ENCODE measurements at regions not wholly inside any gene's neighbourhood (a gene's known extent, or its start where the extent isn't known, plus 50 kb on each side); places are given as distances from the start of the nearest gene placed in this dataset.
"Not testable (repeated sequence)": the region's sequence is repeated elsewhere in the genome, so short reads cannot be mapped to it uniquely, and the experiment has no call there.

DNA sequence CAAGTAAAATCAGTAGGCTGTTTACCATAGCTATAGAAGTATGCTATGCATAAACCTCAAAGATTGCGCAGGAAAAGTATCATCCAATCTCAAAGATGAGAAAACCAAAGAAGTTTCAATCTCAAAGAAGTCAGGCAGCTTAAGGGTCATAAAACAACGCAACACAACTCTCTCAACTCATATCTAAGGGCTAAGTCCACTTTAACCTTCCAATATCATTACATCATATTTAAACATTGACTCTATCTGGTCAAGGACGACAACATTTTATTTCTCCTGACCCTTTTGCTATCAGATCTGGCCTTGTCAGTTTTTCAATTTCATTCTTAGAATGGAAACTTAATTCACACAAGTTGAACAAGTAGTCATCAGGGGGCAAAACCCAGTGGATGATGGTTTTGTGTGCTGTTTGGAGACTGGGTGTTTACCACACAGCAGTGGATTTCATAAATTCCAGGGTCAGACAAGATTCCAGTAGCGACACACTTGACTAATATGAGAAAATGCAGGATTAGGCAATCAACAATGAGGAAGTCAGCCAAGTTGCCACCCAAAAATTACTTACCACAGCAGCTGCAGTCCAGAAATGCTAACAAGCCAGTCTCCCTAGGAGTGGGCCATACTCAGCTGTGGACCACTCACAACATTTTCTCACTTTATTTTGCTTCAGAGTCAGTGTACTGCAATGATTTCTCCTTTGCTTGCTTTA is 108.7 kb upstream of the NBPF26 start:
- DNase-seq (ENCODE audit: low read depth, low spot score): not testable (repeated sequence)

DNA sequence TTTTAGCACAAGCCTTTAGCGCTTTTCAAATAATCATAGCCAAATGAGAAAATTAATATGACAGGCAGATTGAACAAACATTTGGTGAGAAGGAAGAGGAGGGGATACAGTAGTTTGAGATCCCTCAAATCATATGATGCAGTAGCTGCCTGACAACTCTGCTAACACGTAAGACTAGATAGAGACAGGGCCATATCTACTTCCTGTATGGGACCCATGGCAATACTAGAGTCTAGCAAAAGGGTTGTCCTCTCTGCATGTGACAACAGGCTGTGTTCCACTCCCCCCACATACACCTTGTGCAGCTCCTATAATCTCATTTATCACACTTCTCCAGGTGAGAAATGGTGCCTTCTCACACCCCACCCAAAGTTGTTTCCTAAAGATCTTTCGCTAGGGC is 106.3 kb upstream of the NBPF26 start:
- DNase-seq (ENCODE audit: low read depth, low spot score): not testable (repeated sequence)

DNA sequence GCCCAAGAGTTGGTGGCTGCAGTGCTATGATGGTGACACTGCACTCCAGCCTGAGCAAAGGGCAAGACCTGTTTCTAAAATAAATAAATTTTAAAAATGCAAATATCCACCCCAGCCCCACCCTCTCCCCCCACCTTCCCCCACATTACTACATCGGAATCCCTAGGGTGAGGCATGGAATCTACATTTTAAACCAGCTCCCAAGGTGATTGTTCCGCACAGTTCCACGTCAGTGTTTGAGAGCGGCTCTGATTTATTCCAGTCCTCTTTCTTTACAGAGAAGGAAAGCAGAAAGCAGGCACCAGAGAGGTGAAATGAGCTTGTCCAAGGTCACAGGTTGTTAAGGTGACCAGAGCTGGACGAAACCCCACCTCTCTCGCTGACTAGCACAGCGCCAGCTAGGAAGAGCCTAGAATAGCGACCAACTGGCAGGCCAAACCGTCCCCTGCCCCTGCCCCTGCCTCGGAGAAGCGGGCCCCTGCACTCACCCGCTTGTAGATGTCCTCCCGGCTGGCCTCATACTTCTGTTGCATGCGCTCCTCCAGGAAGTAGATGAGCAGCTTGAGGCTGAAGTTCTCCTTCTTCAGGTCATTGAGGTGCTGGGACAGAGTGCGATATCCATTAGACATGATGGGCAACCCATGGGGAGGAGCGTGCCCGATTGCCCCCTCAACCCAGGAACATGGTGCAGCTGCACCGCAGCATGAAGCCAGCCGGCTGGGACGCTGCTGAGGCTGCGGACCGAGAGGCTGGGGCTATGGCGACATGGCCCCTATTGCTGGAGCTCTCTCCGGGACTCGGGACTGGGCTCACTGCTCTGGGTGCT is 103.7 kb upstream of the NBPF26 start:
- DNase-seq (ENCODE audit: low read depth, low spot score): not testable (repeated sequence)

DNA sequence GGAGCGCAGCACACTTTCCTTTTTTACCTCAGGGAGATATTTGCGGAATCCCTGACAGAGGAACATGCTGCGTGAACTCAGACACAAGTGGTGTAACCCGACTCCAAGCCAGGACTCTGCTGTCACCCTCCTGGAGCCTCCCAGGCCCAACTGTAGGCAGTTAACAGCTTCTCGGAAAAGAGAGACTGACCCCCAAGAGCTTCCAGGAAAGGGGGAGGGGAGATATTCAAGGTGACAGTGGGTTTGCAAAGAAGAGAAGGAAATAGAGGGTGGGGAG is 103.1 kb upstream of the NBPF26 start:
- DNase-seq (ENCODE audit: low read depth, low spot score): not testable (repeated sequence)

DNA sequence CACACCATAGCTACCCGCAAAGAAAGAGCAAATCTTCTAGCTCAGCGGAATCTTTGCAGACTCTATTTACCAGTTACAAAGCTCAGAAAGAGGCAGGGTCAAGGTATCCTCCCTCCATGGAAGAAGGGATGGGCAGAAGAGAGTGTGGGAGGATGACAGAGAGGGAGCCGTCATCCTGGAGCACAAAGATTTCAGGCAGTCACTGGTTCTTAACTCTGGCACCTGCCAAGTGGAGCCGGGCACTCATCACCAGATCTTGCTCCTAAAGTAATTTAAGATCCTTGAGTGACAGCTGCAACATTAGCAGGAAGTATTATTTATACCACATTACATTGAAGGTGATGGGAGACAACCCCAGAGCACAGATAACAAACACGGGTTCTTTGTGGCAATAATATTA is 102.5 kb upstream of the NBPF26 start:
- DNase-seq (ENCODE audit: low read depth, low spot score): not testable (repeated sequence)

DNA sequence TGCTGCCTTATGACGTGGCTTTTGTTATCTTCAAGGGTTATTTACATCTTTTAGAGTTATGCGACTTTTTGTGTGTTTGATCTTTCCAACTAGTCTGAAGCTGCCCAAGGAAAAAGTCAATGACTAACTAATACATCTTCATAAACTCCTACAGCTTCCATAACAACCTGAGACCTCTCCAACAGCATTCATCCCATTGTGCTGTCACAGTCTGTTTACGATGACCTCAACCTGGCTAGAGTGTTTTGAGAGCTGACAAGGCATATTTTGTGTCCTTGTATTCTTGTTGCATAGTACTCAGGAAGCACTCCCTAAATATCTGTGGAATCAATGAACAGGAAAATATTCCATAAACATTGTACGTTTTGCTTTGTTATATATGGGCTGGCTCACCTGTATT is 100.2 kb upstream of the NBPF26 start:
- DNase-seq (ENCODE audit: low read depth, low spot score): not testable (repeated sequence)

DNA sequence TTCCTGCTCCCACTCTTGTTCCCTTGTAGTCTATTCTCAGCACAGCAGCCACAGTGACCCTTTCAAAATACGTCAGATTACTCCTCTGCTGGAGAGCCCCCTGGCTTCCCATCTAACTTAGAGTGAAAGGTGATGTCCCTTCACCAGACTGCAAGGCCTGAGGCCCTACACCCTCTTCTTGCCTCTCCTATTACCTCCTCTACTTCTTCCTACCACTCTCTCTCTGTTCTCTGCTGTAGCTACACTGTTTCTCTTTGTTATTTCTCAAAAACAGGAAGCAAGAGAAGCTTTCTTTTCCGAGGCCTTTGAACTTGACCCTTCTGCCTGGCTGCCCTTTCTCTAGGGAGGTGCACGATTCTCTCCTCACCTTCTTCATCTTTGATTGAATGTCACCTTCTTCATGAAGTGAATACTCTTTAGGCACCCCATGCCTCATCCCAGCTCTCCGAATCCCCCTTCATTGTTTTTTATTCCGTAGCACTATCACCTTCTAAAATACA is 99.1 kb upstream of the NBPF26 start:
- DNase-seq (ENCODE audit: low read depth, low spot score): not testable (repeated sequence)

DNA sequence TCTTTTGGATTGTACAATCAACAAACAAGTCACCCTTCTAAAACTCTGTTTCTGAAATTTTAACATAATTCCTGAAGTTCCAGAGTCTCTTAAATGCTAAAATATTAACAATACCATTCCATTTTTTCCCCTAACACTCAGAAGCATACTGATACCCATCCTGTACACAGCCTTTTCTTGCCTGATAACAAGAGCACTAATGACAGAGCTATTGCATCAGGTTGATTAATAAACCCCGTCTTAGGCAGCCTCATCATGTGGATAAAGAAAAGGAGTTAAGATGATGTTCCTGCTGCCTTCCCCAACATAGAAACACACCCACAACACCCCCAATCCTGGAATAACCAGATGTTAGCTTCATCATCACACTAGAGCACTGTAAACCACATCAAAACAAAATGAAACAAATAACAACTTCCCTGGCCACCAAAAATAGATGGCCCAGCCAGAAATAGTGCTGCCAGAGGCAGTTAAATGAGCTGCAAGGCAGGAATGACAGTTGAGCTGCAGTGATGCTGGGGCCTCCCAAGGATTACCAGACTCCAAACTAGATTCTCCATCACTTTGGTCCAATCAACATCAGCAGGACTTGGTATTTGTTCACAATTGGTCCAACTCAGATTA is 93.8 kb upstream of the NBPF26 start:
- DNase-seq (ENCODE audit: low read depth, low spot score): not testable (repeated sequence)

DNA sequence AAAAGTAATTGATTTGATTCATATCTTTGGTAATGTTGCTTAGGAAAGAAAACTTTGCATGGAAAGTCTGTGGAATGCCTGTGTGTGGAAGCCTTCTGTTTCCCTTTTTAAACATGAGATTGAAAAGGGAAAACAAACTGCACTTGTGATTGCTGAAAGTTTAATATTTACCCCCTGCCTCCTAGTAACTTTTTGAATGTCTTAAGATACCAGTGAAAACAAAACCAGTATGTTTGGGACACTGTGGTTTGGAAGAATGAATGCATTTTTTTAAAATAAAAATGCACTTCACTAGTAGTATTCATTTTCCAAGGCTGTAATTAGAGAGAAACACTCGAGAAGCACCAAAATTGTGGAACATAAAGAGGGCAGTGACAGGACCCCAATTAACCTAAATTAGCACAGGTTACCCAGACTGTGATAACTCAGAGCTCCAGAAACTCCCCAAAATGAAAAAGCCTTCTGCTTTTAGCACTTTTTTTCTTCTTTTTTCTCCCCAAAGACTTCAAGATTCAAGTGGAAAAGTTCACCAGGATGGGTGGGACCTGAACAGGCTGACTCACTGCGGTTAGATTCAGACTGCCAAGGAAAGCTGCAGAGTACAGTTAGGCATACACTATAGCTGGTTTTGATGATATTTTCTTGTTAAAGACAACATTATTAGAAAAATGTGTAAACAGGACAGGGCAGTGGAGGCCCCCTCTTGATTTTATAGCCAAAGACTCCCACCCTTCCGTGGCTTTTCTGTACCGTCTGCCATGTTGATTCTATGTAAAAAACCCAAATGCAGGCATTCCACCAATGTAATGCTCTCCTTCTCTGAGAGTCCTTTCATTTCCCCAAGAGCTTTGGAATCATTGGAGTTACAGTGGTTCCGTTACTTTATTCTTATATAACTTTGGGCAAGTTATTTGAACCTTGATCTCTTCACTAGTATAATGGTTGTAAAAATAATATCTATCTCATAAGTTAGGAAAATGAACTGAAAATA is 88.6 kb upstream of the NBPF26 start:
- DNase-seq (ENCODE audit: low read depth, low spot score): not testable (repeated sequence)

DNA sequence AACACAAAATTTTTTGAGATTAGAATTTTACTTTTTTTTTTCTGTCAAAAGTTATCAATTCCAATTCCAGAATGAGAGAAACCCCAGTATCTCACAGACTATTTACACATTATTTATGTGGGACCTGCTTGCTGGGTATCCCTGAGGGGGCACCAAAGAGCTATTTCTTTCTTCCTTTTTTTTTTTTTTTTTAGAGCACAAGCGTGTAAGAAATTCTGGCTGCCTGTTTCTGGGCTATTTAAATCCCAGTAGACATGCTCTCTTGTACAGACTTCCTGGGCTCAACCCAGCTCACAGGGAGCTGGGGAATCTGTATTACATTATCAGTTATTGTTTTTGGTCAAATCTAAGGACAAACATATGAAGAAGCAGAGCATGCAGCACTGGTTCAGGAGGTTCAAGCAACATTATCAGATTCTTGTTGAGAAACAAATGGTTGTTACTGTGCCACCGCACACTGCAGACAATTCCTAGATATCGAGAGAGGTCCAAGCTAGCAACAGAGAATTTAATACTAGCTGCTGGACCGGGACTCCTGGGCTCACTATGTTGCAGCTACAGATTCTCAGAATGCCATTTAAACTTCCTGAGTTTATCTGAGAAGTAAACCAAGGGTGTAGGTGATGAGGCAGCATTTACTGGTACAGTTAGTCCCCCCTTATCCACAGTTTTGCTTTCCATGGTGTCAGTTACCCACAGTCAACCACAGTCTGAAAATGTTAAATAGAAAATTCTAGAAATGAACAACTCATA is 83.3 kb upstream of the NBPF26 start:
- DNase-seq (ENCODE audit: low read depth, low spot score): not testable (repeated sequence)

DNA sequence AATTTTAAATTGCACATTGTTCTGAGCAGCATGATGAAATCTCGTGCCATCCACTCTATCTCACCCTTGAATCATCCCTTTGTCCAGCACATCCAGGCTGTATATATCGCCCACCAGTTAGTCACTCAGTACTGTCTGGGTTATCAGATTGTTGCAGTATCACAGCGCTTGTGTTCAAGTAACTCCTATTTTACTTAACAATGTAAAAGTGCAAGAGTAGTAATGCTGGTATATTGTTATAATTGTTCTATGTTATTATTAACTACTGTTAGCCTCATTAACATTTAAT is 82.8 kb upstream of the NBPF26 start:
- not testable (repeated sequence) for DNase-seq (ENCODE audit: low read depth, low spot score)

DNA sequence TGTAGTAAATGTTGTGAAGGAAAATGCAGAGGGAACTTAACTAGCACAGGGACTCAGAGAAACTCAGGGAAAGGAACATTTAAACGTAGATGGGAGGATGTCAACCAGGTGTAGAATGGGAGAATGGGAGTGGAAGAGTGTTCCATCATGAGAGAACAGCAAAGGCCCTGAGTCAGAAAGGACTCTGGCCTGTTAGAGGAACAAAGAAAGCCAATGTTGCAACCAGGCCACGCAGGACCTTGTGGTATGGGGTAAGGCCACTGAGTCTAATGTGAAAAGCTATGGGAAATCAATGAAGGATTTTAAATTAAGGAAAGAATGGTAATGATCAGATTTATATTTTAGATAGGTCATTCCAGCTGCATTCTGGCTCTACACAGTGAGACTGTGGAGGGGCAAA is 76.6 kb upstream of the NBPF26 start:
- not testable (repeated sequence) for DNase-seq (ENCODE audit: low read depth, low spot score)

DNA sequence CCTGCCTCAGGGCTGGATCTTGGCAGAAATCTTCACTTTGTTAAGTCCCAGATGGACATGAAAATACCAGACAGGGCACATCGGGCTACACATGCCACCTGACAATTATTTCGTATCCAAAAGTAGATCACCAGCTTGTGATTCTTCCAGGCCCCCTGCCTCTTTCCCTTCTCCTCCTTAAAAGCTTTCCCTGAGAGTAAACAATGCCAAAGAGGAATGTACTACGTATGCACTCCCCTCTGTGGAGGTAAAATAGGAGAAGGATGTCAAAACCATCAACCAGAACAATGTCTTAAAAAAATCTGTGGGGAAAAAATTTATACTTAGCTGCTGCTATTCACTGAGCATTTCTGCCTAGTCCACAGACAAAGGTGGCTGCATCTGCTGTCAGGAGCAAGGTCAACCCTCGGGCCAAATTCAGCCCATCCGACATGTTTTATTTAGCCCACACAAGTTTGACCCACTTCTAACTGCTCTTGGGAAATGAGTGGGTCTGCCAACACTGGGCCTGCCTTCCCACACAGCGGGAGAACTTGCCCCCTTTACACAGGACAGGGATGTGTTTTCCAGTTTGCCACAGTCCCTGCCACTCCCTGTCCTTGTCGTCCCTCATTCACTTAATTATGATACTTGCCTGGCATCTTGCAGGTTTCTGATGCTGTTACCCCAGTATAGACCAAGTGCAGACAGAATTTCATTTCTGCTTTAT is 74.7 kb upstream of the NBPF26 start:
- not testable (repeated sequence) for DNase-seq (ENCODE audit: low read depth, low spot score)

DNA sequence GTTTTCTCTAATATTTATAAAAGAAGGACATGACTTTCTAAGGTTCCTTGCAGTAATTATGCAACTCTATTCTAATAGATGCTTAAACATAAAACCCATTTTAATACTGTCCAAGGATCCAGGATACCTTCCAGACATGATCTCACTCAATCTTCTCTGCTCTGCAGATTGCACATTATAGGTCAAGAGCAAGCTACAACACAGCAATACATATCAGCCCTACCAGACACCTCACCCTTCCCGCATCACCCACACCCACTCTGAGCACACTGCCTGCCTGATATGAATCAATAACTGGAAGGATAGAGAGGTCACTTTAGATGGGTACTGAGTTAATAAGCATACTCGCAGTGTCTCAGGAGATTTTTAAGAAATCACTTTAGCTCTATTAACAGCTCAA is 74.0 kb upstream of the NBPF26 start:
- not testable (repeated sequence) for DNase-seq (ENCODE audit: low read depth, low spot score)

DNA sequence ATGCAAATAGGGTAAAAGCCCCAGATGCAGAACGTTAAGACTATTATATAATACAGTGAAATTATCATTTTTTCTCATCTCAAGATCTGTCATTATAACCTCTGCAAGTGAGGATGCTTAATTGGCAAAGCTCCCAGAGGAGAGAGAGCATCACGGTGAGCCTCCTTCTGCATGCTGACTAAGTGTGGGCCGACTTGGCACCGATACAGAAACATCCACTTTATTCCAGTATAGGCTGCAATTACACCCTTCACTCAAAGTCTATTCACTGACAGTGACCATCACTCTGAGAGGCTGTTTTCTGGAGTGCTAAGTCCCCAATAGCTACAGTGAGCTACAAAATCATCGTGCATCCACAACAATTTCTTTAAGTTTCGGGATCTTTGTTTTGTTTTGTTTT is 69.6 kb upstream of the NBPF26 start:
- not testable (repeated sequence) for DNase-seq (ENCODE audit: low read depth, low spot score)

DNA sequence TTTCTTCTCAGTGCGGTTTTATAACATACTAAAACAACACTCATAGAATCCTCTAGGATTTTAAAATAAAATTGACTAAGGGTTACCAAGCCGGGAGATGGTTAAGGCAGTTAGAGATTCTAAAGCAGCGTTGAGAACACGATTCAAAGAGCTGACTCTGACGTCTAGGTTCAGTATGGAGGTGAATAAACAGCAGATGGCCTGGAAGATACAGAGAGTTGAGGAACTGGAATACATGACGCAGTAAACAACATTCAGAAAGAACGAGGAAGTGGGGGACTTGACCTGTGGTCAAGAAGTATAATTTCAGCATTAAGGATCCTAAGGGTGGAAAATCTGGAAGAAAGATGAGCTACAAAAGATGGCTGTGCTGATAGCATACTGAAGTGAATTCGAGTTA is 68.4 kb upstream of the NBPF26 start:
- not testable (repeated sequence) for DNase-seq (ENCODE audit: low read depth, low spot score)

DNA sequence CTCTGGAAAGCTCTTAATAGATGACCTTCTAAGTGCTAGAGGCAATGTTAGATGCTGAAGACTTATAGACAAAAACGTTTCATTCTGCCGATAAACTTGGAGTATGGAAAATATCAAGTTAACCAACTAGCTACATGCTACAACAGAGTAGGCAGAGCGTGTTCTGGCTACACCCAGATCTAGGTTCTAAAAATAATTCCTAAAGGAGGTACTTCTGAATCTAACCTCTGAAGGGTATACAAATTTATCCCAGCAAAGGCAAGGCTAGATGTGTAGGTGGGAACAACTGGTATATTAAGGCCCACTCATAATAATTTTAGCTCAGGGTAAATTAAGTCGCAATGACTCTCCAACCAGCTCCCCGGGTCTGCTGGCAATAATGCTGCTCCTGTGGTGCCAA is 67.6 kb upstream of the NBPF26 start:
- DNase-seq (ENCODE audit: low read depth, low spot score): not testable (repeated sequence)

DNA sequence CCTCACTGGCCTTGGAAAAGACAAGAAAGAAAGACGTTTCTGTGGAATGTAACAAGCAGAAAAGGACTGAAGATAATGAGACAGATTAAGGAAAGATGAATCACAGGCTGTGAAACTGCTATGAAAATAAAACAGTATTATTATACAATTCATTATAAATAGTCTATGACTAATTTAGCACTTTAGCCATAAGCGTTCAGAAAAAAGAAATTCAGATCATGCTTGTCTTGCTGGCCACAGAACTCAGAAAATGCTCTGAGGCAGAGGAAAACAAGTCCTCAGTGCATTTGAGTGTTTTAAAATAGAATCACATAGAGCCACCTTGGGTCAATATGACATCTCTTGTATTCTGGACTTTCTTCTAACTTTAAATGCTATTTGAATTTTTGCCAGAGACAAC is 65.9 kb upstream of the NBPF26 start:
- DNase-seq (ENCODE audit: low read depth, low spot score): not testable (repeated sequence)

DNA sequence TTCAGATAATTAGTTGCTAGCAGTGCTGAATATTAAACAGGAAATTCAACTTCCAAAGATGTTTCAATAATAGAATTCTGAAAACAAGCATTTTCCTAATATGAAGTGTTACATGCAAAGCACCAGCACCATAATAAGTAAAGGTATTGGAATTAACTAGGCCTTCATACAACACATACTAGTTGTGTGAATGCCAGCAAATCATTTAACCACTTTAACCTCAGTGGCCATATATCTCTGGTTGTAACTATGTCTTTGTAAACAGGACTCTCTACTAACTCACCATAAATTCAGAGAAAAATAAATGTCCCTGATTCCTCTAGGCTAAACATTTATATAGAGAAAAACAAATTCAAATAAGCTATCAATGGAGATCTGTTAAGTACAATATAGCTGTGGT is 65.1 kb upstream of the NBPF26 start:
- not testable (repeated sequence) for DNase-seq (ENCODE audit: low read depth, low spot score)

DNA sequence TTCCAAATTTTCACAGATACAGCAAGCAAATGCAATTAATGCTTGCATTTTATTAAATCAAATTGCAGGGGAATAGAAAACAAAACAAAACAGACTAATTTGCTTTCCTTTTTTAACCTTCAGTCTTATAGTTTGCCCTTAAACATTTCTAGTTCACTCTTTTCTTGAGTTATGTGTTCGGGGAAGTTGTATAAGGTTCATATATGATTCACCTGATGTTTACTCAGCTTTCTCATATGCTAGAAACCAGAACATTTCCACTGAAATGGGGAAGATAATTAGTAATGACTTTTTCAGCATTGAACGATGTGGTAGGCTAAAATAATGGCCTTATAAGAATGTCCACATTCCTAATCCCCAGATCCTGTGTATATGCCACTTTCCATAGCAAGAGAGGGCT is 64.6 kb upstream of the NBPF26 start:
- not testable (repeated sequence) for DNase-seq (ENCODE audit: low read depth, low spot score)
